GM12801 (cell line): ENCODE measurements at regions not wholly inside any gene's neighbourhood (a gene's known extent, or its start where the extent isn't known, plus 50 kb on each side); places are given as distances from the start of the nearest gene placed in this dataset.

ENCODE experiments used
- TF ChIP-seq, protein P1 (sequence below): IDR thresholded peaks from one replicate; pipeline ENCODE4 v1.5.1; 2011; ENCODE audit warnings: control low read depth; ENCODE audit not compliant: insufficient read length; ENCODE audit errors: extremely low read depth

DNA sequence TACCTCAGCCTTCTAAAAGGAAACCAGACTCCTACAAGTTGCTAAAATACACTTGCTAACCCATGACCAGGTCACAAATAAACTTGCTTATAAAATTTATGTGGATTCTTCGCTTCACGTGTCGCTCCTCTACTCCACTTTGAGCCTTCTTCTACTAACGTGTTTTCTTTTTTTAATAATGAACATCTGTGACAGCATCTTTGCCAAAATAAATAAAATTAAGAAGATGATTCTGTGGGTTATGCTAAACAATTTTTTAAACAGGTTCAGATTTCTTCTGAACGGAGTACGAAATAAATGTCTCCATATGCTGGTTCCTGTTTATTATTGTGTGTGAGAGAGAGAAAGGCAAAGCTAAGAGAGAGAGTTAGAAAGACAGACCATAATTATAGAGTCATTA is 735.8 kb downstream of the LTN1 start:
- TF ChIP-seq, protein P1, sequence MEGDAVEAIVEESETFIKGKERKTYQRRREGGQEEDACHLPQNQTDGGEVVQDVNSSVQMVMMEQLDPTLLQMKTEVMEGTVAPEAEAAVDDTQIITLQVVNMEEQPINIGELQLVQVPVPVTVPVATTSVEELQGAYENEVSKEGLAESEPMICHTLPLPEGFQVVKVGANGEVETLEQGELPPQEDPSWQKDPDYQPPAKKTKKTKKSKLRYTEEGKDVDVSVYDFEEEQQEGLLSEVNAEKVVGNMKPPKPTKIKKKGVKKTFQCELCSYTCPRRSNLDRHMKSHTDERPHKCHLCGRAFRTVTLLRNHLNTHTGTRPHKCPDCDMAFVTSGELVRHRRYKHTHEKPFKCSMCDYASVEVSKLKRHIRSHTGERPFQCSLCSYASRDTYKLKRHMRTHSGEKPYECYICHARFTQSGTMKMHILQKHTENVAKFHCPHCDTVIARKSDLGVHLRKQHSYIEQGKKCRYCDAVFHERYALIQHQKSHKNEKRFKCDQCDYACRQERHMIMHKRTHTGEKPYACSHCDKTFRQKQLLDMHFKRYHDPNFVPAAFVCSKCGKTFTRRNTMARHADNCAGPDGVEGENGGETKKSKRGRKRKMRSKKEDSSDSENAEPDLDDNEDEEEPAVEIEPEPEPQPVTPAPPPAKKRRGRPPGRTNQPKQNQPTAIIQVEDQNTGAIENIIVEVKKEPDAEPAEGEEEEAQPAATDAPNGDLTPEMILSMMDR = no peak

DNA sequence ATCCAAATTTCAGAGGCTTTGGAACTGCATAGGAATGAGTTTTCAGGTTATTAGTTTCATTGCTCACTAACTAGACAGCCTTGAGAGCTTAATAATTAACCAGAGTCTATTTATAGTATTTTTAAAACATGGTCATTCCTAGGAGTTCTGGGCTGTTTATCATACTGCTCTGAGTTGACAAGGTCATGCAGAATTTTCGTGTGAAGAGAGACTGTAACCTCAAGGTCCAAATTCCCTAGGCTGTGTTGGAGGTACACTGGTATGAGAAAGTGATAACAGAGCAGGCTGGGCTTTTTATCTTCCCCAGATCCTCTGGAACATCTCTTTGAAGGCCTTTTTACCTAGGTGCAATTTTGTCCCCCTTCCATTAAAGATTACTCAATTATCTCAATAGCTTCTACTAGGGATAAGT is 736.3 kb downstream of the LTN1 start:
- TF ChIP-seq, protein P1 = no peak

DNA sequence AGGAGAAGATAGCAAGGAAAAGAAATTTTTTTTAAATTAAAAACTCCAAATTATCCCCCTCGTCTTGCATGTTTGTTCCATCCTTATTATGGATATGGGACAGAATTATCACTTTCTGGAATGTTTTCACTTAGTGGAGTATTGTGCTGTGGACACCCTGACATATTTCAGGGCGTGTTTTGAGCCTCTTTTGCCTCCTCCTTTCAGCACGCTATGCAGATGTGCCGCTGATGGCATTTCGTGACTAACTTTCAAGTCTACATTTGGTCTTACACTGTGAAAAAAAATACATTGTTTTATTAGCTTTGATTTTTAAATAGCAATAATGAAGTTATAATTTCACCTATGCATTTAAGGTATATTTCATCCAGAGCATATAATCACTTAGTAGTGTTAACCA is 738.7 kb downstream of the LTN1 start:
- TF ChIP-seq, protein P1 = no peak

DNA sequence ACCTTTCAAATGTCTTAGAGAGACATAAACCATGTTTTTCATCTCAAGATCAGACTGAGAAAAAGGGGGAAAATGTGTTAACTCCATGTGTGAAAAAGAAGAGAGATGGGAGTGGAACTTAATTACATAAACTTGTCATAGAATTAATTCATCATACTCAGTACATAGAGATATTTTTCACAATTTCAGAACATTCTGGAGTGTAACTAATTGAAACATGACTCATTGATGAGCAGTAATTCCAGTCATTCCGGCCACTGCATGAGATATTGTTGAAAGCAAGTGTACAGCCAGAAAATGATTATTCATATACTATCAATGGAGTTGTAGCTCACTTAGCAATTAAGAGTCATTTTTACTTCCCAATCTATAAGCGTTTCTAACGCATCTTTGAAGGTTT is 739.3 kb downstream of the LTN1 start:
- TF ChIP-seq, protein P1 = no peak

DNA sequence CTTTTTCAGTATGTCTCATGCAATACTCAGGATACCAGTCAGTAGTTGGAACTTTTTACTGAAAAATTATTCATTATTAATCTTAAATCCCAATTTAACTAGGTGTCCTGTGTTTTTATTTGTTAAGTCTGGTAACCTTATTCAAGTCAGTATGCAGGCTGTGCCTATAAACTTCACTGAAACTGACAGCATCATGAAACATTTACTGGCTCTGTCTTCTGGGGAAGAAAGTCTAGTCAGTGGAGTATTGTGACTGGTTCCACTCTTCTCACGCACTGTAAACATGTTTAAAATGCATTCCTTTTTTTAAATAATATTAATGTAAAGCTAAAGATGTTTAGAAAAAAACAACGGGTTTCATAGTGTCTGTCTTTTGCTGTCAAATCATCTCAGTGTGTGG is 739.7 kb downstream of the LTN1 start:
- TF ChIP-seq, protein P1 = no peak

DNA sequence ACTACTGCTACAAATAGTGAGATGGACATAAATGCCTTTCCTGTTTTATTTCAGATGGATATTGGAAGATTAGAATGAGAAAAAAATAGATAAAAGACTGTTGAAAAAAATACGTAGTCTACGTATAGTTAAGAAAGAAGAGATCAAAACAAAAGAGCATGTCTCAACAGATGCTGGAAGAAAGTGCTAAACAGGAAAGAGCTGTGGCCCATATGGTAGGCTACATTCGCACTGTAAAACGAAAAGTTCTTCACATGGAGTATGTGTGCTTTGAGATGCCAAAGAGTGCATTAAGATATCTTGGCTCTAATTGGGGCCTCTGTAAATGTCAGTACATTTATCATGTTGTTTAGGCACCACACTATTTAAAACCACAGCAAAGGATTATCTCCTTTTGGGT is 741.7 kb downstream of the LTN1 start:
- TF ChIP-seq, protein P1 = no peak

DNA sequence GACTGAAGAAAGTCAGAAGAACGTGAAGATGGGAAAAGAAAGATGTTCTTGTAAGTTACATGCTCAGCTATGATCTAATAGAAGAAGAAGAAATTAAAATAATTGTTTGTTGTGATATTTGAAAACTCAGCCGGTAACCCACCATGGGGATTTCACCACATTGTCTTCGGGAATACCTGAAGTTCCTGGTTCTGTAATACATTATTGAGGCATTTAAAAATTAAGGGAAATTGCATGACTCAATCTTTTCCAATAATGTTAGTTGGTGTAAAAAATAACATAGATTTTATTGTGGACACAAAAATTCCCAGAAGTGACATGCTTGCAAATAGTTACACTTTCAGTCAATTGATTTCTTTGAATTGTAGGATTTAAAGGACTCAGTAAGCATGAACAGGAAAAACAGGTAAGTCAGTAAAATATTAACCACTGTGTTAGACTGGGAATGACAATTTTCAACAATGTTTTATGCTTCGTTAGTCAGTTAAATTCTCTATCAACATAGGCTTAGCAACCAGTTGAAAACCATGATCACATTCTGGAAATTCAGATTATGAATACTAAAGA is 745.1 kb downstream of the LTN1 start:
- TF ChIP-seq, protein P1 = no peak
